Fibroblast of the aortic adventitia (primary cell): ENCODE measurements at regions not wholly inside any gene's neighbourhood (a gene's known extent, or its start where the extent isn't known, plus 50 kb on each side); places are given as distances from the start of the nearest gene placed in this dataset.

Source experiments
- DNase-seq: peaks from one replicate; pipeline ENCODE4 v3.0.0-alpha.2; 2010; ENCODE audit warnings: low read depth
- H3K4me3 ChIP-seq: 2 replicates; pipeline ENCODE4 v1.5.1; 2011; ENCODE audit warnings: low read depth, mild to moderate bottlenecking, control low read depth, low read length, moderate library complexity
- CTCF ChIP-seq: IDR thresholded peaks from 2 replicates; pipeline ENCODE4 v1.5.1; 2011; ENCODE audit warnings: mild to moderate bottlenecking, low read length, control low read depth, inconsistent platforms; ENCODE audit not compliant: insufficient read depth

DNA sequence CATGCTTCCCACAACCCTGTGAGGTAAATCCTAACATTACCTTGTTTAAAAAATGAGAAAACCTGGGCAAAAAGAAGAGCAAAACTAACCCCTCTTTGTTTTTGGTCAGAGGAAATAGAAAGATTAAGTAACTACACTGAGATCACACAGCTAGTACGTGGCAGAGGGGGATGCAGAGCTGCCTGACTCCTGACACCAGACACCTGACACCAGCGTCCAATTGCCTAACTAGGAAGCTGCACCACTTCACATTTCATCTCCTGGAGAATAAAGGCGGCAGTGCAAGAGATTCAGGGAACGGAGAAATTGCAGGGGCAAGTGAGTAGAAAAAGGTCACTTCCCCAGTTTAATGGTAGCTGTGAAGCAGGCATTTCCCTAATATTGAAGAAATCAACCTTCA lies 229.3 kb upstream of the PTBP2 start:
- H3K4me3 ChIP-seq: no peak overlapping the region
- no peak for DNase-seq
- no peak for TF ChIP-seq CTCF

DNA sequence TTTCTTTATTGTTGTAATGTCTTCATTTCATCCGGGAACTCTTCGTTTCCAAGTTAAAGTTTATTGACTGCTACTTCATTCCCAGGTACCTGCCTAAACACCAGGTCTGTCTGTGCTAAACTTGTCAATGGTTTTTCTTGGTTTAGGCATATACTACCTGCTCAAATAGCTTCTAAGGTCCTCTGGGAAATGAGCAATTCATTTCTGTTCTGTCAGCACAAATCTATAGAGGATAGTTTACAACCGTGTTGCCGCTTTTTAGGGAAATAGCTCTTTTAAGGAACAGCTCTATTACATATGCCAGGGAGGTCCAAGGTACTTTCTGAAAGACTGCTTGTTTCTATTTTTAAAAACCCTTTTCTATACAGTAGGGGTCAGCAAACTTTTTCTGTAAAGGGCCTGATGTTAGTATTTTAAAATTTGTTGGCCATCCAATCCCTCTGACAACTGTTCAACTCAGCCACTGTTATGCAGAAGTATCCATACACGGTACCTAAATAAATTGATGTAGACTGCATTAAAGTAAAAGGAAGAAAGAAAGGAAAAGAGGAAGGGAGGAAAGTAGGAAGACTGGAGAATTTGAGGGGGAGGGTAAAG lies 222.7 kb upstream of the PTBP2 start:
- H3K4me3 ChIP-seq: no peak overlapping the region
- no peak for TF ChIP-seq CTCF
- DNase-seq: no peak

- no peak for DNase-seq
- TF ChIP-seq CTCF: no peak
- no peak overlapping the region for H3K4me3 ChIP-seq
Measured at GRCh38 chr1:96508233-96508632, 213.4 kb upstream of the PTBP2 start.

DNA sequence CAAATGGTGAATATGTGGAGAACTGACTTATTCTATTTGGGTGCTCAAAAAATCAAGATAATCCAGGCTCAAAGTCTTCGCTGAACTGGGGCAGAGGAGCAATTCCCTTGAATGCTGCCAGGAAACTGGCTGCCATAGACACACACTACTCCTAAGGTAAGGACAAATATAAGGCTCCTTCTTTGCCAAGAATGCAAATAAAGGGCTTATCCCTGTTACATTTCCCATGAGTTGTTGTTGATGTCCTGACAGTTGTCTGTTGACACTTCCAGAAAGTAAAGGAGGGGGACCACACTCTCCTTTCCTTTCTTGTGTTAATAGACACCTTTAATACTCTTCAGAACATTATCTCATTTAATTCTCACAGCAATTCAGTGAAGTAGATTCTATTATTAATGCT lies 212.2 kb upstream of the PTBP2 start:
- TF ChIP-seq CTCF: no peak
- no peak overlapping the region for H3K4me3 ChIP-seq
- no peak for DNase-seq

- DNase-seq: no peak
Measured at GRCh38 chr1:96509951-96510350, 211.6 kb upstream of the PTBP2 start.

GRCh38 chr1:96510391-96510790 lies 211.2 kb upstream of the PTBP2 start:
- TF ChIP-seq CTCF: no peak
- no peak overlapping the region for H3K4me3 ChIP-seq
- DNase-seq: no peak

More at GRCh38 chr1:96509951-96510350, 211.6 kb upstream of the PTBP2 start:
- no peak for TF ChIP-seq CTCF
- no peak overlapping the region for H3K4me3 ChIP-seq

GRCh38 chr1:96510911-96511310 lies 210.7 kb upstream of the PTBP2 start:
- no peak for TF ChIP-seq CTCF
- no peak for DNase-seq
- H3K4me3 ChIP-seq: no peak overlapping the region
